SIG-M5 treated with dmso at 0.1 percent for 504 hours (cell line): ENCODE measurements at regions not wholly inside any gene's neighbourhood (a gene's known extent, or its start where the extent isn't known, plus 50 kb on each side); places are given as distances from the start of the nearest gene placed in this dataset.
"Not testable (repeated sequence)": the region's sequence is repeated elsewhere in the genome, so short reads cannot be mapped to it uniquely, and the experiment has no call there.

Experiments used
- DNase-seq: peaks from one replicate; lab custom pipeline; 2025; ENCODE audit not compliant: unreplicated experiment; lab: John Stamatoyannopoulos, UW

- no peak for DNase-seq
Measured at GRCh38 chr7:81383846-81384245, 386.0 kb downstream of the HGF start.

GRCh38 chr7:81374641-81375040, 395.2 kb downstream of the HGF start:
- not testable (repeated sequence) for DNase-seq

GRCh38 chr7:81370822-81371221, 399.0 kb downstream of the HGF start:
- DNase-seq, result no peak

GRCh38 chr7:81367326-81367931, 402.4 kb downstream of the HGF start:
- no peak for DNase-seq

GRCh38 chr7:81366546-81366945, 403.3 kb downstream of the HGF start:
- no peak for DNase-seq

GRCh38 chr7:81361769-81362312, 408.0 kb downstream of the HGF start:
- DNase-seq, result no peak

GRCh38 chr7:81355911-81356310, 413.9 kb downstream of the HGF start:
- DNase-seq, result no peak

GRCh38 chr7:81349044-81349443, 420.8 kb downstream of the HGF start:
- DNase-seq, result no peak

GRCh38 chr7:81339946-81340345, 421.1 kb upstream of the SEMA3C start:
- DNase-seq, result no peak

GRCh38 chr7:81333536-81333935, 414.7 kb upstream of the SEMA3C start:
- DNase-seq, result no peak

- no peak for DNase-seq
Measured at GRCh38 chr7:81333004-81333403, 414.2 kb upstream of the SEMA3C start.

GRCh38 chr7:81331061-81332018, 412.5 kb upstream of the SEMA3C start:
- no peak for DNase-seq

GRCh38 chr7:81330108-81330507, 411.3 kb upstream of the SEMA3C start:
- no peak for DNase-seq

- DNase-seq, result no peak
Measured at GRCh38 chr7:81327468-81328266, 408.8 kb upstream of the SEMA3C start.

GRCh38 chr7:81321949-81322348, 403.1 kb upstream of the SEMA3C start:
- DNase-seq, result no peak

GRCh38 chr7:81317741-81318140, 398.9 kb upstream of the SEMA3C start:
- DNase-seq, result no peak

- DNase-seq, result no peak
Measured at GRCh38 chr7:81308643-81309322, 389.9 kb upstream of the SEMA3C start.

GRCh38 chr7:81301815-81302214, 383.0 kb upstream of the SEMA3C start:
- no peak for DNase-seq

GRCh38 chr7:81300753-81301152, 381.9 kb upstream of the SEMA3C start:
- DNase-seq, result no peak

- no peak for DNase-seq
Measured at GRCh38 chr7:81299711-81300110, 380.9 kb upstream of the SEMA3C start.
